Natural killer cell (primary cell): ENCODE measurements at regions not wholly inside any gene's neighbourhood (a gene's known extent, or its start where the extent isn't known, plus 50 kb on each side); places are given as distances from the start of the nearest gene placed in this dataset.

Experiments used
- ATAC-seq, 3 donors: fragments of 150-1000 bp in 2 of 3; fragments of 200-7000 bp in 1 of 3; cut with Tn5 transposase; 1 replicate in 1 of 3; 2 replicates in 2 of 3; pipeline ENCODE4 v1.10.0; 2021; ENCODE audit warnings: mild to moderate bottlenecking in 2 of 3, moderate library complexity in 2 of 3
- DNase-seq, 2 donors: peaks; one replicate each; pipeline versions ENCODE4 v3.0.0 to v3.0.0-alpha.2; 2013 to 2021; ENCODE audit warnings: mixed read lengths in 1 of 2
- H3K27ac ChIP-seq: one replicate; pipeline ENCODE4 v1.5.1; 2013; ENCODE audit warnings: mild to moderate bottlenecking, low read length
- H3K27me3 ChIP-seq: one replicate; pipeline ENCODE4 v1.6.1; 2013; ENCODE audit warnings: low read length; ENCODE audit not compliant: control insufficient read depth, insufficient read depth
- H3K36me3 ChIP-seq: one replicate; pipeline ENCODE4 v1.6.1; 2013; ENCODE audit warnings: low read length; ENCODE audit not compliant: control insufficient read depth, insufficient read depth
- H3K4me1 ChIP-seq: one replicate; pipeline ENCODE4 v1.6.1; 2013; ENCODE audit warnings: low read length; ENCODE audit not compliant: control insufficient read depth, insufficient read depth
- H3K4me3 ChIP-seq: one replicate; pipeline ENCODE4 v1.5.1; 2013; ENCODE audit warnings: low read length
- H3K9me3 ChIP-seq: one replicate; pipeline ENCODE4 v1.6.1; 2013; ENCODE audit warnings: low read length; ENCODE audit not compliant: control insufficient read depth, insufficient read depth
- H3K27ac Mint-ChIP-seq, 2 donors: one replicate each; pipeline ENCODE4 v1.8.0; 2022; ENCODE audit warnings: mild to moderate bottlenecking in 2 of 2, mixed read lengths in 2 of 2, moderate library complexity in 1 of 2
- H3K27me3 Mint-ChIP-seq, 2 donors: one replicate each; pipeline ENCODE4 v1.8.0; 2022; ENCODE audit warnings: low read depth in 2 of 2, mixed read lengths in 2 of 2
- H3K36me3 Mint-ChIP-seq: one replicate; pipeline ENCODE4 v1.8.0; 2022; ENCODE audit warnings: mixed read lengths
- H3K4me1 Mint-ChIP-seq, 2 donors: one replicate each; pipeline ENCODE4 v1.8.0; 2022; ENCODE audit warnings: mixed read lengths in 2 of 2
- H3K4me3 Mint-ChIP-seq: one replicate; pipeline ENCODE4 v1.8.0; 2022; ENCODE audit warnings: mild to moderate bottlenecking, moderate library complexity, mixed read lengths
- H3K9me3 Mint-ChIP-seq, 2 donors: one replicate each; pipeline ENCODE4 v1.8.0; 2022; ENCODE audit warnings: mixed read lengths in 2 of 2
- WGBS: methylation state at CpG from one replicate; pipeline ENCODE4 v1.1.7; 2013; ENCODE audit warnings: missing lambda C conversion rate; ENCODE audit not compliant: insufficient coverage; 5-methylcytosine and 5-hydroxymethylcytosine counted together
- intact Hi-C: fragments of 100-400 bp; cut with micrococcal nuclease; formaldehyde crosslinking; loops from one replicate; pipeline ENCODE4 v1.14.2; 2022
- TF ChIP-seq, protein P1 (sequence below): fragments of 200-600 bp; IDR thresholded peaks from one replicate; pipeline ENCODE4 v1.8.0; 2022; ENCODE audit warnings: antibody characterized with exemption

DNA sequence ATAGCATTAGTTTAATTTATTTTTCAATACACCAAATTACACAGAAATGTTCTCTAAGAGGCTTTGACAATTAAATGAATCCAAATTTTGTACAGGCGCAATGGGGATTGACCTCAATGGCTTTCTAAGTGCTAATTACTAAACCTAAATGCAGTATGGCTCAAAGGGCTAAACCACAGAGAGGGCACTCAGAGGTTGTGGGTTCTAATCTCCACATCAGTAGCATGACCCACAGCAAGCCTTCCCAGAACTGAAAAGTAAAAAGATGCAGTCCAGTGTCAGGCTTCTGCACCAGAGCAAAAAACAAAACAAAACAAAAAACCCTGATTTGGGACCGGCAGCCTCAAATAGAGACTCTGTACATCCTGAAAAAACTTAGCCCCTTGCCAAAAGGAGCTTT, 579.2 kb upstream of the PKN2 start:
- H3K27ac Mint-ChIP-seq: no peak overlapping the region
- peaks cover 2 to 3% of the 10 kb centered on the region in 2 donors for H3K9me3 Mint-ChIP-seq
- H3K4me1 Mint-ChIP-seq: no peaks in the 10 kb centered on the region
- Histone ChIP-seq H3K4me3 (no peak overlapping the region), H3K36me3 (no peaks in the 10 kb centered on the region), H3K4me1 (no peaks in the 10 kb centered on the region), H3K27me3 (no peaks in the 10 kb centered on the region), H3K27ac (no peak overlapping the region), H3K9me3 (no peaks in the 10 kb centered on the region)
- WGBS: 54% methylated on average over 2 of the region's 2 CpGs
- H3K27me3 Mint-ChIP-seq: no peaks in the 10 kb centered on the region
- intact Hi-C loops: no loop called here
- H3K4me3 Mint-ChIP-seq: no peak overlapping the region
- DNase-seq: no peak
- no peak for ATAC-seq
- no peaks in the 10 kb centered on the region for H3K36me3 Mint-ChIP-seq
- TF ChIP-seq, protein P1, sequence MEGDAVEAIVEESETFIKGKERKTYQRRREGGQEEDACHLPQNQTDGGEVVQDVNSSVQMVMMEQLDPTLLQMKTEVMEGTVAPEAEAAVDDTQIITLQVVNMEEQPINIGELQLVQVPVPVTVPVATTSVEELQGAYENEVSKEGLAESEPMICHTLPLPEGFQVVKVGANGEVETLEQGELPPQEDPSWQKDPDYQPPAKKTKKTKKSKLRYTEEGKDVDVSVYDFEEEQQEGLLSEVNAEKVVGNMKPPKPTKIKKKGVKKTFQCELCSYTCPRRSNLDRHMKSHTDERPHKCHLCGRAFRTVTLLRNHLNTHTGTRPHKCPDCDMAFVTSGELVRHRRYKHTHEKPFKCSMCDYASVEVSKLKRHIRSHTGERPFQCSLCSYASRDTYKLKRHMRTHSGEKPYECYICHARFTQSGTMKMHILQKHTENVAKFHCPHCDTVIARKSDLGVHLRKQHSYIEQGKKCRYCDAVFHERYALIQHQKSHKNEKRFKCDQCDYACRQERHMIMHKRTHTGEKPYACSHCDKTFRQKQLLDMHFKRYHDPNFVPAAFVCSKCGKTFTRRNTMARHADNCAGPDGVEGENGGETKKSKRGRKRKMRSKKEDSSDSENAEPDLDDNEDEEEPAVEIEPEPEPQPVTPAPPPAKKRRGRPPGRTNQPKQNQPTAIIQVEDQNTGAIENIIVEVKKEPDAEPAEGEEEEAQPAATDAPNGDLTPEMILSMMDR: no peak

DNA sequence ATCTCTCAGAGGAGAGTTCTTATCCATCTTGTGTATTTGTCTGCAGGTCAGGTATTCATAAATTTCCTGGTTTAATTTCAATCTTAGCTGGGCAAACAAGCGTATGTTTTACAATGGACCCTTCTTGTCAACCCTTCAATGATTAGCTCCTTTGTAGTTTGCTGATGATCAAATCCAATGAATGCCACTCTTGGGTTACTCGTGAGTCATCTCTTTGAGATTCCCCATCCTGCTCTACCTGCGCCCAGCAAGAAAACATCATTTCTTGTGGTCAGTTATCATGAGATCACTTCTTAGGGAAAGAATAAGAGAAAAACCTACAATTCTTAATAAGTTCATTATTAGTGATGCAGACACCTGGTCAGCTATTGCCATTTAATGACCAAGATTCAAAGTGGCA, 572.3 kb upstream of the PKN2 start:
- Histone ChIP-seq H3K36me3 (no peaks in the 10 kb centered on the region), H3K27ac (no peak overlapping the region), H3K4me1 (no peaks in the 10 kb centered on the region), H3K9me3 (no peaks in the 10 kb centered on the region), H3K27me3 (no peaks in the 10 kb centered on the region), H3K4me3 (no peak overlapping the region)
- H3K27ac Mint-ChIP-seq: no peak overlapping the region
- H3K4me3 Mint-ChIP-seq: no peak overlapping the region
- no peaks in the 10 kb centered on the region for H3K27me3 Mint-ChIP-seq
- ATAC-seq (no peak), DNase-seq (no peak)
- intact Hi-C loops: no loop called here
- H3K9me3 Mint-ChIP-seq: no peaks in the 10 kb centered on the region
- no peaks in the 10 kb centered on the region for H3K4me1 Mint-ChIP-seq
- no peaks in the 10 kb centered on the region for H3K36me3 Mint-ChIP-seq
- 98% methylated on average over 3 of the region's 3 CpGs for WGBS
- TF ChIP-seq, protein P1: no peak

DNA sequence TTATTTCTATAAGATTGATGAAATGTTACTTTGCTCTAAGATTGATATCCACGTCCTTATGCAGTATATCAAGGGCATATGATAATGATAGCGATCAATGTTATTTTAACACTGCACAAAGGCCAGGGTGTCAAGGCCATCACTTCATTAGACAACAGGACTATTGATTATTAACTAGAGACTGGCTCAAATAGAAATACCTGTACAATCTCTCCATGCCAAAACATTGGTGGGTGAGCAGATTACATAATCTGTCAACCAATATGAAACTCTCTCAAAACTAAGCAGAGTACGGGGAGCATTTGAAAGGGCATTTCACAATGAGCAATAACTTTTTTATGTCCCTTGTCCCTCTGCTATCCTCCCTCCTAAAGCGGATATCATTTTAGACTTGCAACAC, 566.5 kb upstream of the PKN2 start:
- Histone ChIP-seq H3K4me3 (no peak overlapping the region), H3K27ac (no peak overlapping the region), H3K4me1 (no peaks in the 10 kb centered on the region), H3K36me3 (no peaks in the 10 kb centered on the region), H3K9me3 (no peaks in the 10 kb centered on the region), H3K27me3 (no peaks in the 10 kb centered on the region)
- Mint-ChIP-seq H3K27me3 (no peaks in the 10 kb centered on the region), H3K4me3 (no peak overlapping the region), H3K27ac (no peak overlapping the region), H3K4me1 (no peaks in the 10 kb centered on the region), H3K9me3 (no peaks in the 10 kb centered on the region), H3K36me3 (no peaks in the 10 kb centered on the region)
- TF ChIP-seq, protein P1: no peak
- WGBS: 94% methylated on average over 4 of the region's 4 CpGs
- ATAC-seq: no peak
- intact Hi-C loops: no loop called here
- no peak for DNase-seq

DNA sequence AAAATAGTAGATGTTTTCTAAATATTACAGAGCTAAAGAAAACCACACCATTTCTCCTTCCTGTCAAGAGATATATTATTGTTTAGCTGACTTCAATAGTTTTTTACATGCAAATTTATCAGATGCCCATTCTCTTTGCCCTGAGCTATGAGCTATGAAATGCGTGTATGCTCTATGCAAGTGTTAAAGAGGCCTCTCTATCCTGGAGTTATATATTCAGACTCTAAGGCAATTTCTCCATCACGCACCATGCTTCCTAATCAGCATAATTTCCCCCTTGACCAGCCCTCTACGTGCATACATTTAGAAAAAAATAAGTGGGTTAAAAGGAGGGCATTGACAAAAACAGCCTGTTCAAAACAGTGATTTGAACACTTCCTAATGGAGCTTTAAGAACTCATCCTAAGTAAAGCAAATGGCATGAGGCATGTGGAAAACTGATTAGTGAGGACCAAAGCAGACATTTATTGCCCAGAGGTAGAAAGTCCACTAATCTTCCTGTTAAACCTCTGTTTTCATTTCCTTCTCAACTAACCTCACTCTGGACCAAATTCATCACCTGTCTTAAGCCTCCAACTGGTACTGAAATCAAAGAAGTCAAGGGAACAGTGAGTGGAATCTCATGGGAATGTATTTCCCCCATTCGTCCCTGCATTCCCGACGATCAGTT, 565.8 kb upstream of the PKN2 start:
- H3K27me3 ChIP-seq: no peaks in the 10 kb centered on the region
- Mint-ChIP-seq H3K9me3 (no peaks in the 10 kb centered on the region), H3K27me3 (no peaks in the 10 kb centered on the region), H3K4me1 (no peaks in the 10 kb centered on the region), H3K4me3 (no peak overlapping the region), H3K27ac (no peak overlapping the region), H3K36me3 (no peaks in the 10 kb centered on the region)
- DNase-seq (no peak), ATAC-seq (no peak)
- H3K4me3 ChIP-seq: no peak overlapping the region
- no peak overlapping the region for H3K27ac ChIP-seq
- 90% methylated on average over 4 of the region's 6 CpGs for WGBS
- intact Hi-C loops: no loop called here
- no peaks in the 10 kb centered on the region for H3K4me1 ChIP-seq
- no peaks in the 10 kb centered on the region for H3K9me3 ChIP-seq
- H3K36me3 ChIP-seq: no peaks in the 10 kb centered on the region
- TF ChIP-seq, protein P1: no peak
